ENCODE measurements at regions not wholly inside any gene's neighbourhood (a gene's known extent, or its start where the extent isn't known, plus 50 kb on each side); places are given as distances from the start of the nearest gene placed in this dataset.

DNA sequence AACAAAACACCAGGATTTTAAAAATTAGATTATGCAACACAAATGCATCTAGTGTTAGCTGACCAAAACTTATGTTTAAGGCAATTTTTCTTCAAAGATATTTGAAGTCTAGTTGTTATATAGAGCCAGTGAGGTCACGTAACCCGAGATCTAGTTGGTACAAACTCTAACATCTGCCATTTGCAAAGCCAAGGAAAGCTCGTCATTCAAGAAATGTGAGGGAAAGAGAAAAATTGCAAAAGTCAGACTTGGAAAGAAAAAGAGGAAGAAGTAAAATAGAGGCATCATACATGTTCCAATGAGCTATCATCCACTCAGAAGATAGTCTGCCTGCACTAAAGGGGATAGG lies 293.4 kb upstream of the PUM3 start:
- TF ChIP-seq, protein P1, sequence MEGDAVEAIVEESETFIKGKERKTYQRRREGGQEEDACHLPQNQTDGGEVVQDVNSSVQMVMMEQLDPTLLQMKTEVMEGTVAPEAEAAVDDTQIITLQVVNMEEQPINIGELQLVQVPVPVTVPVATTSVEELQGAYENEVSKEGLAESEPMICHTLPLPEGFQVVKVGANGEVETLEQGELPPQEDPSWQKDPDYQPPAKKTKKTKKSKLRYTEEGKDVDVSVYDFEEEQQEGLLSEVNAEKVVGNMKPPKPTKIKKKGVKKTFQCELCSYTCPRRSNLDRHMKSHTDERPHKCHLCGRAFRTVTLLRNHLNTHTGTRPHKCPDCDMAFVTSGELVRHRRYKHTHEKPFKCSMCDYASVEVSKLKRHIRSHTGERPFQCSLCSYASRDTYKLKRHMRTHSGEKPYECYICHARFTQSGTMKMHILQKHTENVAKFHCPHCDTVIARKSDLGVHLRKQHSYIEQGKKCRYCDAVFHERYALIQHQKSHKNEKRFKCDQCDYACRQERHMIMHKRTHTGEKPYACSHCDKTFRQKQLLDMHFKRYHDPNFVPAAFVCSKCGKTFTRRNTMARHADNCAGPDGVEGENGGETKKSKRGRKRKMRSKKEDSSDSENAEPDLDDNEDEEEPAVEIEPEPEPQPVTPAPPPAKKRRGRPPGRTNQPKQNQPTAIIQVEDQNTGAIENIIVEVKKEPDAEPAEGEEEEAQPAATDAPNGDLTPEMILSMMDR (conservative IDR thresholded peaks at IDR 0.05 in 1 of 2, IDR thresholded peaks at IDR 0.05 in 1 of 2; ENCODE audit: low read depth in 1 of 2, low read length in 2 of 2) = no peak
- no peak for TF ChIP-seq EZH2 (IDR thresholded peaks at IDR 0.05; ENCODE audit: low read length, missing control alignments)
